PFSK-1 (cell line): ENCODE measurements at regions not wholly inside any gene's neighbourhood (a gene's known extent, or its start where the extent isn't known, plus 50 kb on each side); places are given as distances from the start of the nearest gene placed in this dataset.

Experiments
- FOXP2 ChIP-seq: optimal IDR thresholded peaks from 2 replicates; pipeline ENCODE3; 2011; ENCODE audit warnings: borderline replicate concordance, control low read depth, inconsistent platforms; ENCODE audit not compliant: insufficient read depth; ENCODE audit errors: extremely low read length, extremely low read depth
- POLR2AphosphoS5 ChIP-seq: IDR thresholded peaks from 2 replicates; pipeline ENCODE4 v1.6.1; 2012; ENCODE audit warnings: low read depth, mild to moderate bottlenecking, control low read depth, low read length, moderate library complexity
- SIN3A ChIP-seq: IDR thresholded peaks from 2 replicates; pipeline ENCODE4 v1.6.1; 2012; ENCODE audit warnings: mild to moderate bottlenecking, low read length, moderate library complexity, borderline replicate concordance; ENCODE audit not compliant: insufficient read depth
- TAF1 ChIP-seq: IDR thresholded peaks from 2 replicates; pipeline ENCODE4 v1.6.1; 2012; ENCODE audit warnings: low read length, control low read depth, borderline replicate concordance; ENCODE audit not compliant: insufficient read depth
- TF ChIP-seq, protein P1 (sequence below), 2 experiments: IDR thresholded peaks; 2 replicates each; pipeline versions ENCODE4 v1.6.1 to v1.8.0; 2011 to 2012; ENCODE audit warnings: low read depth in 2 of 2, low read length in 2 of 2, control low read depth in 1 of 2, inconsistent platforms in 1 of 2, mild to moderate bottlenecking in 1 of 2, moderate library complexity in 1 of 2; ENCODE audit not compliant: insufficient read depth in 1 of 2

DNA sequence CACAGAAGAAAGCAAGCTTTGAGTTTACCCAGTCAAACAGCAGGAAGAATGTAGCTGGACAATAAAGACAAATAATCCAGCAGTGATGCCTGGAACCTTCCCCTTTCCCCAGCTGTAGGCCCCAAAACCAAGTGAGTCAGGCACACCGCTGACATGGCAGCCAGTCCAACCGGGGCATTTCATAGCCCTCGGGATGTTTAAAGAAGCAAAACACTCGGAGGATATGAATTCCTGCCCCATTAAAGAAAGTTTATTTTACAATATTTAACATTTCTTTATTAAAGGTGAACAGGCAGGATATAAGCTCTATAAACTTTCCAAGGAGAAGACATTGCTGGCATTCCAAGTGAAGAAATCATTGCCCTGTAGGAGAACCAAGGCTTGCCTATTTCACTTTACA is 507.6 kb upstream of the TNP1 start:
- TF ChIP-seq FOXP2 (no peak), SIN3A (no peak), TAF1 (no peak), POLR2AphosphoS5 (no peak)
- TF ChIP-seq, protein P1, sequence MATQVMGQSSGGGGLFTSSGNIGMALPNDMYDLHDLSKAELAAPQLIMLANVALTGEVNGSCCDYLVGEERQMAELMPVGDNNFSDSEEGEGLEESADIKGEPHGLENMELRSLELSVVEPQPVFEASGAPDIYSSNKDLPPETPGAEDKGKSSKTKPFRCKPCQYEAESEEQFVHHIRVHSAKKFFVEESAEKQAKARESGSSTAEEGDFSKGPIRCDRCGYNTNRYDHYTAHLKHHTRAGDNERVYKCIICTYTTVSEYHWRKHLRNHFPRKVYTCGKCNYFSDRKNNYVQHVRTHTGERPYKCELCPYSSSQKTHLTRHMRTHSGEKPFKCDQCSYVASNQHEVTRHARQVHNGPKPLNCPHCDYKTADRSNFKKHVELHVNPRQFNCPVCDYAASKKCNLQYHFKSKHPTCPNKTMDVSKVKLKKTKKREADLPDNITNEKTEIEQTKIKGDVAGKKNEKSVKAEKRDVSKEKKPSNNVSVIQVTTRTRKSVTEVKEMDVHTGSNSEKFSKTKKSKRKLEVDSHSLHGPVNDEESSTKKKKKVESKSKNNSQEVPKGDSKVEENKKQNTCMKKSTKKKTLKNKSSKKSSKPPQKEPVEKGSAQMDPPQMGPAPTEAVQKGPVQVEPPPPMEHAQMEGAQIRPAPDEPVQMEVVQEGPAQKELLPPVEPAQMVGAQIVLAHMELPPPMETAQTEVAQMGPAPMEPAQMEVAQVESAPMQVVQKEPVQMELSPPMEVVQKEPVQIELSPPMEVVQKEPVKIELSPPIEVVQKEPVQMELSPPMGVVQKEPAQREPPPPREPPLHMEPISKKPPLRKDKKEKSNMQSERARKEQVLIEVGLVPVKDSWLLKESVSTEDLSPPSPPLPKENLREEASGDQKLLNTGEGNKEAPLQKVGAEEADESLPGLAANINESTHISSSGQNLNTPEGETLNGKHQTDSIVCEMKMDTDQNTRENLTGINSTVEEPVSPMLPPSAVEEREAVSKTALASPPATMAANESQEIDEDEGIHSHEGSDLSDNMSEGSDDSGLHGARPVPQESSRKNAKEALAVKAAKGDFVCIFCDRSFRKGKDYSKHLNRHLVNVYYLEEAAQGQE (IDR thresholded peaks at IDR 0.05; ENCODE audit: insufficient read depth in 1 of 2, low read depth in 2 of 2, low read length in 2 of 2): no peak

DNA sequence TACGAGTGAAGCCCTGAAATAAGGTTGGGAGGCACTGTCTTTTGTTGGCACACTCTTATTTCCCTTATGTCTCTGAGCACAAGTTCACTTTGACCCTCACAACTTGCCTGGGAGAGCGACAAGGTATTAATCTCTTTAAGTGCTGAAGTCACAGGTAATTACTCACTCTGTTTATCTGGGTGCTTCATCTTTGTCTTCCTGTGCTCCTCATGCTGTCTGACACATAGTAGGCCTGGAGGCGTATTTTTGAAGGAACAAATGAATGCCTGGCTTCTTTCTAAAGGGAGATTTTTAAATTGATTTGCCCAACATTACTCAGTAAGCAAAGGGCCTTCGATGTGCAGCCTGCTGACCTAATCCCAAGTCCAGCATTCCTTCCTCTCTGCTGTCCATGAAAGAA is 507.1 kb upstream of the TNP1 start:
- TF ChIP-seq TAF1: no peak
- TF ChIP-seq, protein P1 (IDR thresholded peaks at IDR 0.05; ENCODE audit: insufficient read depth in 1 of 2, low read depth in 2 of 2, low read length in 2 of 2): no peak
- TF ChIP-seq FOXP2: no peak
- TF ChIP-seq SIN3A: no peak; the same call in 1 of the 2 replicates
- no peak for TF ChIP-seq POLR2AphosphoS5

DNA sequence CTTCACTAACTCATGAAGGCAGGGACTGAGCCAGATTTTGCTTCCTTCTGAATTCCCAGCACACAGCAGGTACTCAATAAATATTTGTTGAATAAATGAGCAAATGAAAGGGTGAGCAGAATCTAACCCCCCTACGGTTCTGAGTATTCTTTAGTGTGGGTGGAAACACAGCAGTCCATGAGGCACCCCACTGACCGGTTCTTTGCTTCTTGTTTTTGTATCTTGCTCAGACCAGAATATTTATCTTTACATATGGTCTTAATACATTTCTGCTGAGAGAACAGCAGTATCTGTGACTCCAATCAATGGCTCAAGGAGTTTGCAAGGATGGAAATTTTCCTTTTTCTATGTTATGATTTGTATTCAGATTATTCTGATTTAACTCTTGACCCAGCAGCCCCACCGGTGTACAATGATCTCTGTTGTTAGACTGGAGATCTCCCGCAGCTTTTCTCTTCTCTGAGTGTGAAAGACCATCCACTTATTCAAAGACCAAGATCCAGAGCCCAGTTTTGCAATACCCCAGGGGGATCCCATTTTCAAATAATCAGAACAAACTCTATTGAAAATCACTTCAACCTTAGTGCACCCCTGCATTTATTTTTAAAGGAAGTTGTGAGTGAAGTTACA is 506.5 kb upstream of the TNP1 start:
- TF ChIP-seq, protein P1 (IDR thresholded peaks at IDR 0.05; ENCODE audit: insufficient read depth in 1 of 2, low read depth in 2 of 2, low read length in 2 of 2): no peak
- TF ChIP-seq FOXP2 (no peak), POLR2AphosphoS5 (no peak), SIN3A (no peak), TAF1 (no peak)

DNA sequence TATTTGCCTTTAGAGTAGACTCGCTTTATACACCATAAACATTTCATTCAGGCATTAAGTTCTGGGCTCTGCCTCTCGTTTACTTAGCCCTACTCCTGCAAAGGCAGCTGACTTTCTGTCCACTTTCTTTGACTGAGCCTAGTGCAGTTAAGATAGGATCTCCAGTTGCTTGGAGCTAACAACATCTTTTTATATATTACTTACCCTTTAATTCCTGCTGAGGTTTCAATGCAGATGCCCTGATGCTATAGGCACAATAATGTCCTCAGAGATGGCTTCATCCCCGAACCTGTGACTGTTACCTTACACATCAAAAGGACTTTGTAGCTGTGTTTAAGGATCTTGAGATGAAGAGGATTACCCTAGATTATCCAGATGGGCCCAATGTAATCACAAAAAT is 505.8 kb upstream of the TNP1 start:
- TF ChIP-seq SIN3A (no peak), TAF1 (no peak), FOXP2 (no peak), POLR2AphosphoS5 (no peak)
- TF ChIP-seq, protein P1 (IDR thresholded peaks at IDR 0.05; ENCODE audit: insufficient read depth in 1 of 2, low read depth in 2 of 2, low read length in 2 of 2): no peak
